OCI-LY1 (cell line): ENCODE measurements at regions not wholly inside any gene's neighbourhood (a gene's known extent, or its start where the extent isn't known, plus 50 kb on each side); places are given as distances from the start of the nearest gene placed in this dataset.

ENCODE experiments used
- H2AFZ ChIP-seq: fragments of 200-600 bp; sonication (generic), shearing (Covaris generic); 2 replicates; pipeline ENCODE4 v1.6.0; 2014; ENCODE audit warnings: antibody characterized with exemption, mild to moderate bottlenecking, low read length
- H3F3A ChIP-seq: fragments of 200-600 bp; sonication (generic), shearing (Covaris generic); 2 replicates; pipeline ENCODE4 v1.6.0; 2014; ENCODE audit warnings: mild to moderate bottlenecking, antibody characterized with exemption, low read length, moderate library complexity; ENCODE audit not compliant: insufficient read depth
- H3K27ac ChIP-seq: fragments of 200-600 bp; sonication (generic); 2 replicates; pipeline ENCODE4 v1.5.1; 2014; ENCODE audit warnings: low read length, mixed run types, mild to moderate bottlenecking, low read depth; ENCODE audit not compliant: poor library complexity, severe bottlenecking
- H3K27me3 ChIP-seq: fragments of 200-600 bp; sonication (generic); 2 replicates; pipeline ENCODE4 v1.6.0; 2014; ENCODE audit warnings: antibody characterized with exemption, mild to moderate bottlenecking, low read length, moderate library complexity; ENCODE audit not compliant: insufficient read depth
- H3K36me3 ChIP-seq: fragments of 200-600 bp; sonication (generic); 2 replicates; pipeline ENCODE4 v1.6.1; 2014; ENCODE audit warnings: mild to moderate bottlenecking, antibody characterized with exemption, low read length, moderate library complexity, mixed read lengths; ENCODE audit not compliant: insufficient read depth
- H3K4me1 ChIP-seq: fragments of 200-600 bp; sonication (generic); 2 replicates; pipeline ENCODE4 v1.5.1; 2014; ENCODE audit warnings: mild to moderate bottlenecking, low read length, moderate library complexity; ENCODE audit not compliant: insufficient read depth, severe bottlenecking
- H3K4me2 ChIP-seq: fragments of 200-600 bp; sonication (generic), shearing (Covaris generic); 2 replicates; pipeline ENCODE4 v1.6.1; 2014; ENCODE audit warnings: low read length
- H3K4me3 ChIP-seq: fragments of 200-600 bp; sonication (generic); 2 replicates; pipeline ENCODE4 v1.5.1; 2014; ENCODE audit warnings: low read length, low read depth, mild to moderate bottlenecking, mixed read lengths; ENCODE audit not compliant: poor library complexity, severe bottlenecking
- H3K79me2 ChIP-seq: fragments of 200-600 bp; shearing (Covaris generic); 2 replicates; pipeline ENCODE4 v1.6.1; 2016; ENCODE audit warnings: mixed run types, low read length, mixed read lengths; ENCODE audit not compliant: insufficient read depth
- H3K9ac ChIP-seq: fragments of 200-600 bp; sonication (generic), shearing (Covaris generic); 2 replicates; pipeline ENCODE4 v1.6.1; 2014; ENCODE audit warnings: mild to moderate bottlenecking, low read length, mixed read lengths
- H3K9me2 ChIP-seq: fragments of 200-600 bp; sonication (generic), shearing (Covaris generic); 2 replicates; pipeline ENCODE4 v1.6.1; 2014; ENCODE audit warnings: low read depth, mild to moderate bottlenecking, low read length, mixed read lengths
- H3K9me3 ChIP-seq: fragments of 200-600 bp; shearing (Covaris generic); 2 replicates; pipeline ENCODE4 v1.6.1; 2014; ENCODE audit warnings: low read length, mixed read lengths
- H4K20me1 ChIP-seq: fragments of 200-600 bp; sonication (generic), shearing (Covaris generic); 2 replicates; pipeline ENCODE4 v1.6.0; 2016; ENCODE audit warnings: mild to moderate bottlenecking, low read length; ENCODE audit not compliant: insufficient read depth
- CTCF ChIP-seq: fragments of 200-600 bp; sonication (generic), shearing (Covaris generic); IDR thresholded peaks from 2 replicates; pipeline ENCODE4 v1.5.1; 2017; ENCODE audit warnings: mild to moderate bottlenecking, antibody characterized with exemption, low read length, moderate library complexity, mixed read lengths
- EZH2 ChIP-seq: fragments of 200-600 bp; sonication (generic), shearing (Covaris generic); IDR thresholded peaks from 2 replicates; pipeline ENCODE4 v1.8.0; 2017; ENCODE audit warnings: borderline replicate concordance, mixed run types, mild to moderate bottlenecking, antibody characterized with exemption, low read length, moderate library complexity, mixed read lengths

GRCh38 chr4:127445471-127445870, 187.3 kb upstream of the INTU start:
- H3K79me2 ChIP-seq, result no peaks in the 10 kb centered on the region
- H3K36me3 ChIP-seq, result no peaks in the 10 kb centered on the region
- H3K27me3 ChIP-seq, result no peaks in the 10 kb centered on the region
- no peak overlapping the region for H2AFZ ChIP-seq
- no peak overlapping the region for H3K4me2 ChIP-seq
- H3F3A ChIP-seq, result no peaks in the 10 kb centered on the region
- H3K9me2 ChIP-seq, result no peaks in the 10 kb centered on the region
- no peaks in the 10 kb centered on the region for H4K20me1 ChIP-seq
- H3K9me3 ChIP-seq, result no peaks in the 10 kb centered on the region
- H3K27ac ChIP-seq, result no peak overlapping the region
- H3K9ac ChIP-seq, result no peak overlapping the region
- H3K4me1 ChIP-seq, result no peaks in the 10 kb centered on the region
- no peak overlapping the region for H3K4me3 ChIP-seq
- TF ChIP-seq CTCF, result no peak
- no peak for TF ChIP-seq EZH2

- Histone ChIP-seq H3K27ac (no peak overlapping the region), H3K36me3 (no peaks in the 10 kb centered on the region), H3K4me1 (no peaks in the 10 kb centered on the region), H3F3A (no peaks in the 10 kb centered on the region), H4K20me1 (no peaks in the 10 kb centered on the region), H3K9ac (no peak overlapping the region), H3K9me3 (no peaks in the 10 kb centered on the region), H3K9me2 (no peaks in the 10 kb centered on the region), H3K4me3 (no peak overlapping the region), H2AFZ (no peak overlapping the region), H3K79me2 (no peaks in the 10 kb centered on the region), H3K27me3 (no peaks in the 10 kb centered on the region), H3K4me2 (no peak overlapping the region)
- no peak for TF ChIP-seq CTCF
- no peak for TF ChIP-seq EZH2
These were observed 186.3 kb upstream of the INTU start for GRCh38 chr4:127446427-127446885.

- Histone ChIP-seq H3F3A (no peaks in the 10 kb centered on the region), H3K79me2 (no peaks in the 10 kb centered on the region), H2AFZ (no peak overlapping the region), H4K20me1 (no peaks in the 10 kb centered on the region), H3K9ac (no peak overlapping the region), H3K9me3 (no peaks in the 10 kb centered on the region), H3K4me2 (no peak overlapping the region), H3K27me3 (no peaks in the 10 kb centered on the region), H3K4me1 (no peaks in the 10 kb centered on the region), H3K27ac (no peak overlapping the region), H3K4me3 (no peak overlapping the region), H3K9me2 (no peaks in the 10 kb centered on the region), H3K36me3 (no peaks in the 10 kb centered on the region)
- TF ChIP-seq EZH2 (no peak), CTCF (no peak)
These were observed 183.8 kb upstream of the INTU start for GRCh38 chr4:127448986-127449385.
